K562 (cell line): ENCODE measurements at regions not wholly inside any gene's neighbourhood (a gene's known extent, or its start where the extent isn't known, plus 50 kb on each side); places are given as distances from the start of the nearest gene placed in this dataset.

Source experiments
- ATAC-seq: fragments of 200-7000 bp; cut with Tn5 transposase; 3 replicates; pipeline ENCODE4 v1.9.1; 2020; ENCODE audit warnings: moderate library complexity
- BruUV-seq: library from RNA; stranded (reverse); fragments of 400-500 nt; replicated peaks from 2 replicates; lab custom pipeline; 2021; lab: Mats Ljungman, UMichigan
- CTCF ChIA-PET: fragments of 300-600 bp; formaldehyde crosslinking; extraction: SDS; loops from one replicate; lab custom pipeline; 2021; ENCODE audit warnings: low intra/inter-chr PET ratio; lab: Yijun Ruan, JAX
- POLR2A ChIA-PET: fragments of 300-600, 350-650 bp; sonication (Branson Sonifier 250); formaldehyde crosslinking; extraction: SDS; loops from one replicate; lab custom pipeline; 2021; ENCODE audit warnings: antibody characterized with exemption, inconsistent platforms; lab: Yijun Ruan, JAX
- DNase-seq, 4 experiments: peaks; one replicate each; pipeline versions ENCODE4 v3.0.0 to v3.0.0-alpha.2; 2011 to 2018; ENCODE audit warnings: low spot score in 3 of 4, mixed read lengths in 3 of 4; ENCODE audit errors: extremely low read depth in 1 of 4
- FAIRE-seq: peaks from 2 replicates; lab custom pipeline; 2011; peaks lifted over from hg19 to GRCh38; lab: Jason Lieb, UNC
- H2AFZ ChIP-seq: 2 replicates; pipeline ENCODE4 v1.6.0; 2011; ENCODE audit warnings: low read depth, low read length, control low read depth, inconsistent platforms
- H3K27ac ChIP-seq: fragments of 200-600 bp; 3 replicates; pipeline ENCODE4 v1.8.0; 2011; ENCODE audit warnings: low read depth, mild to moderate bottlenecking, control low read depth, inconsistent platforms, low read length, moderate library complexity, mixed read lengths; ENCODE audit errors: extremely low read depth
- H3K27me3 ChIP-seq, 2 experiments: fragments of 300-600 bp in 1 of 2; 2 replicates in 1 of 2; 3 replicates in 1 of 2; pipeline versions ENCODE4 v1.6.0 to v1.8.0; 2011; ENCODE audit warnings: inconsistent platforms in 2 of 2, low read length in 2 of 2, mild to moderate bottlenecking in 1 of 2, mixed read lengths in 1 of 2, moderate library complexity in 1 of 2; ENCODE audit not compliant: control insufficient read depth in 2 of 2, insufficient read depth in 2 of 2
- H3K36me3 ChIP-seq: fragments of 300-600 bp; 3 replicates; pipeline ENCODE4 v1.8.0; 2011; ENCODE audit warnings: mild to moderate bottlenecking, low read length, inconsistent platforms; ENCODE audit not compliant: control insufficient read depth, insufficient read depth
- H3K4me1 ChIP-seq, 2 experiments: fragments of 200-600 bp in 1 of 2; replicated peaks in 1 of 2; 2 replicates in 1 of 2; 3 replicates in 1 of 2; pipeline versions ENCODE4 v1.5.1 to v1.8.0; 2011; ENCODE audit warnings: inconsistent platforms in 2 of 2, low read length in 2 of 2, mild to moderate bottlenecking in 1 of 2, mixed read lengths in 1 of 2, moderate library complexity in 1 of 2; ENCODE audit not compliant: control insufficient read depth in 2 of 2, insufficient read depth in 2 of 2
- H3K4me2 ChIP-seq: 2 replicates; pipeline ENCODE4 v1.6.1; 2011; ENCODE audit warnings: low read length, control low read depth, inconsistent platforms, mixed read lengths; ENCODE audit not compliant: insufficient read depth
- H3K4me3 ChIP-seq: fragments of 200-600 bp; sonication (generic), shearing (Covaris generic); 2 replicates; pipeline ENCODE4 v1.5.1; 2016; ENCODE audit warnings: control low read depth, inconsistent platforms
- H3K79me2 ChIP-seq: fragments of 200-600 bp; 3 replicates; pipeline ENCODE4 v1.8.0; 2011; ENCODE audit warnings: low read length, inconsistent platforms; ENCODE audit not compliant: control insufficient read depth, insufficient read depth
- H3K9ac ChIP-seq, 2 experiments: 2 replicates each; pipeline versions ENCODE4 v1.6.0 to v1.6.1; 2011; ENCODE audit warnings: low read depth in 2 of 2, low read length in 2 of 2, control low read depth in 1 of 2, inconsistent platforms in 1 of 2, mild to moderate bottlenecking in 1 of 2, mixed read lengths in 1 of 2; ENCODE audit not compliant: insufficient read depth in 1 of 2
- H3K9me1 ChIP-seq: one replicate; pipeline ENCODE4 v1.6.0; 2011; ENCODE audit warnings: inconsistent platforms, mild to moderate bottlenecking, low read length, moderate library complexity; ENCODE audit not compliant: control insufficient read depth, insufficient read depth
- H3K9me3 ChIP-seq: replicated peaks from 2 replicates; pipeline ENCODE4 v1.5.1; 2011; ENCODE audit warnings: low read depth, low read length, inconsistent platforms; ENCODE audit not compliant: control insufficient read depth, insufficient read depth
- H4K20me1 ChIP-seq: replicated peaks from 2 replicates; pipeline ENCODE4 v1.6.1; 2011; ENCODE audit warnings: low read length, inconsistent platforms, mixed read lengths; ENCODE audit not compliant: control insufficient read depth, insufficient read depth
- ATF1 ChIP-seq, 2 experiments: fragments of 450-650 bp in 1 of 2; IDR thresholded peaks; 2 replicates each; pipeline ENCODE4 v1.6.1; 2016; ENCODE audit warnings: missing compliant biosample characterization in 1 of 2, missing genetic modification characterization in 1 of 2
- ATF7 ChIP-seq: fragments of 450-650 bp; IDR thresholded peaks from 2 replicates; pipeline ENCODE4 v1.7.1; 2014; ENCODE audit warnings: mild to moderate bottlenecking, moderate library complexity
- FOXA3 ChIP-seq, 2 experiments: fragments of 450-650 bp in 1 of 2; sonication (generic) in 1 of 2; formaldehyde crosslinking; IDR thresholded peaks in 1 of 2; conservative IDR thresholded peaks in 1 of 2; 2 replicates each; pipeline versions ENCODE4 v1.4.0 to v1.8.0; 2020 to 2022; ENCODE audit warnings: mild to moderate bottlenecking in 2 of 2, missing genetic modification reagents in 1 of 2
- HDAC6 ChIP-seq: IDR thresholded peaks from 2 replicates; pipeline ENCODE4 v1.6.1; 2012; ENCODE audit warnings: low read depth, mild to moderate bottlenecking, control low read depth, inconsistent platforms, low read length, moderate library complexity
- SFPQ ChIP-seq: fragments of 200-400 bp; formaldehyde crosslinking; IDR thresholded peaks from 2 replicates; pipeline ENCODE4 v1.6.1; 2017; ENCODE audit warnings: mild to moderate bottlenecking, low read depth, low read length, moderate library complexity
- SIRT6 ChIP-seq: IDR thresholded peaks from one replicate; pipeline ENCODE4 v1.6.1; 2012; ENCODE audit warnings: low read depth, mild to moderate bottlenecking, control low read depth, inconsistent platforms, low read length, moderate library complexity
- SOX6 ChIP-seq: fragments of 450-650 bp; IDR thresholded peaks from 2 replicates; pipeline ENCODE4 v1.6.1; 2014; ENCODE audit warnings: mild to moderate bottlenecking
- STAT5A ChIP-seq: IDR thresholded peaks from 2 replicates; pipeline ENCODE4 v1.6.1; 2012; ENCODE audit warnings: low read length, inconsistent platforms, borderline replicate concordance
- TBP ChIP-seq: optimal IDR thresholded peaks from 2 replicates; pipeline ENCODE3; 2011; ENCODE audit warnings: low read depth, low read length, improper control_type of control experiment
- TEAD2 ChIP-seq: fragments of 450-650 bp; IDR thresholded peaks from 2 replicates; pipeline ENCODE4 v1.6.1; 2016; ENCODE audit warnings: missing genetic modification characterization, control low read depth, missing compliant biosample characterization
- THAP7 ChIP-seq: fragments of 250-450 bp; sonication (Bioruptor Pico); IDR thresholded peaks from 2 replicates; pipeline ENCODE4 v1.5.0; 2021
- ZNF174 ChIP-seq: fragments of 250-450 bp; sonication (Bioruptor Pico); IDR thresholded peaks from 2 replicates; pipeline ENCODE4 v1.4.0; 2020; ENCODE audit warnings: mild to moderate bottlenecking
- ZNF436 ChIP-seq: fragments of 250-450, 450-650 bp; sonication (Bioruptor Pico); formaldehyde crosslinking; IDR thresholded peaks from 2 replicates; pipeline ENCODE4 v1.7.0; 2020; ENCODE audit warnings: mild to moderate bottlenecking
- ZNF512 ChIP-seq: IDR thresholded peaks from 2 replicates; pipeline ENCODE4 v1.6.1; 2016; ENCODE audit warnings: missing genetic modification characterization, missing compliant biosample characterization
- ZNF79 ChIP-seq: fragments of 250-450 bp; sonication (Bioruptor Pico); IDR thresholded peaks from 2 replicates; pipeline ENCODE4 v1.4.0; 2020; ENCODE audit warnings: low read depth, mild to moderate bottlenecking, moderate library complexity
- WGBS: fragments of 100-300 bp; shearing (Covaris generic); methylation state at CpG from one replicate; pipeline ENCODE4 v1.1.6; 2016; ENCODE audit warnings: low coverage, mixed read lengths; ENCODE audit not compliant: insufficient coverage; ENCODE audit errors: missing lambda C conversion rate; 5-methylcytosine and 5-hydroxymethylcytosine counted together
- in situ Hi-C: fragments of 300-500 bp; cut with MboI; formaldehyde crosslinking; loops from 4 replicates; pipeline ENCODE4 v1.15.0; 2018; ENCODE audit warnings: inconsistent platforms, mixed read lengths
- intact Hi-C: fragments of 100-400 bp; cut with micrococcal nuclease; formaldehyde crosslinking; loops from 2 replicates; pipeline ENCODE4 v1.14.2; 2022

GRCh38 chr17:37825851-37826250 lies 81.0 kb upstream of the HNF1B start:
- no peak for ATAC-seq
- ChIA-PET POLR2A (no interaction called here), CTCF (no interaction called here)
- Histone ChIP-seq H3K4me1 (peaks cover 8 to 30% of the 10 kb centered on the region in 2 experiments), H3K9ac (no peak overlapping the region), H3K36me3 (no peaks in the 10 kb centered on the region), H2AFZ (0 out of 2 replicates have a peak overlapping the region, but pooled peaks have one; percentile 25), H3K27me3 (peaks cover 0 to 7% of the 10 kb centered on the region in 2 experiments; a peak in 1 of 5 replicates), H3K4me2 (no peak overlapping the region), H3K4me3 (no peak overlapping the region), H3K9me1 (no peaks in the 10 kb centered on the region), H3K79me2 (no peaks in the 10 kb centered on the region), H3K9me3 (no peaks in the 10 kb centered on the region), H4K20me1 (no peaks in the 10 kb centered on the region), H3K27ac (no peak overlapping the region)
- in situ Hi-C loops (no loop called here), intact Hi-C loops (no loop called here)
- DNase-seq = no peak
- WGBS = 15% methylated on average over 2 of the region's 2 CpGs
- no peak for TF ChIP-seq ATF7
- no peak for TF ChIP-seq ZNF174 (CRISPR knock-in tag)
- no peak for TF ChIP-seq SOX6
- no peak for TF ChIP-seq THAP7 (CRISPR knock-in tag)
- no peak for TF ChIP-seq HDAC6
- TF ChIP-seq FOXA3 (CRISPR knock-in tag; conservative IDR thresholded peaks at IDR 0.05 in 1 of 2, IDR thresholded peaks at IDR 0.05 in 1 of 2) = no peak
- TF ChIP-seq SFPQ = no peak
- no peak for TF ChIP-seq TEAD2 (tag)
- TF ChIP-seq STAT5A = no peak
- TF ChIP-seq ZNF436 (CRISPR knock-in tag) = no peak
- no peak for TF ChIP-seq SIRT6
- no peak for TF ChIP-seq ZNF79 (CRISPR knock-in tag)
- TF ChIP-seq TBP = no peak
- no peak for TF ChIP-seq ZNF512
- TF ChIP-seq ATF1 (CRISPR knock-in tag; IDR thresholded peaks at IDR 0.05) = no peak
- no peak for TF ChIP-seq ATF1 (tag; IDR thresholded peaks at IDR 0.05)
- FAIRE-seq = no peak
- BruUV-seq = no TSS peak
